Prostate gland (tissue), 2 donors: ENCODE measurements at regions not wholly inside any gene's neighbourhood (a gene's known extent, or its start where the extent isn't known, plus 50 kb on each side); places are given as distances from the start of the nearest gene placed in this dataset.
"Not testable (repeated sequence)": the region's sequence is repeated elsewhere in the genome, so short reads cannot be mapped to it uniquely, and the experiment has no call there.

Experiments
- DNase-seq: peaks from one replicate; pipeline ENCODE4 v3.0.0-alpha.2; 2019; ENCODE audit warnings: low spot score
- H3K27ac ChIP-seq, 2 donors: fragments of 200-600 bp; sonication (generic); 2 replicates each; pipeline ENCODE4 v1.5.1; 2017 to 2019
- H3K27me3 ChIP-seq: fragments of 200-600 bp; sonication (generic); replicated peaks from 2 replicates; pipeline ENCODE4 v1.5.1; 2019; ENCODE audit not compliant: insufficient read depth
- H3K36me3 ChIP-seq, 2 donors: fragments of 200-600 bp; sonication (generic); 1 replicate in 1 of 2; 2 replicates in 1 of 2; pipeline versions ENCODE4 v1.5.1 to v1.8.1; 2017 to 2019
- H3K4me1 ChIP-seq: fragments of 200-600 bp; sonication (generic); replicated peaks from 2 replicates; pipeline ENCODE4 v1.5.1; 2019
- H3K4me3 ChIP-seq, 2 donors: fragments of 200-600 bp; sonication (generic); 2 replicates each; pipeline ENCODE4 v1.5.1; 2017 to 2019
- H3K9me3 ChIP-seq: fragments of 200-600 bp; sonication (generic); 2 replicates; pipeline ENCODE4 v1.5.1; 2017
- POLR2A ChIP-seq: fragments of 450-650 bp; IDR thresholded peaks from one replicate; pipeline ENCODE4 v1.6.1; 2016; ENCODE audit warnings: antibody characterized with exemption, mild to moderate bottlenecking
- POLR2AphosphoS5 ChIP-seq: sonication (generic); formaldehyde crosslinking; IDR thresholded peaks from one replicate; pipeline ENCODE4 v1.6.1; 2017; ENCODE audit warnings: antibody characterized with exemption
- WGBS: methylation state at CpG from one replicate; pipeline ENCODE4 v1.1.5; 2018; 5-methylcytosine and 5-hydroxymethylcytosine counted together
- intact Hi-C: fragments of 100-400 bp; cut with DNase I; formaldehyde crosslinking; loops from one replicate; pipeline ENCODE4 v1.14.2; 2022
- TF ChIP-seq, protein P1 (sequence below), 4 experiments: fragments of 200-600 bp in 2 of 4; fragments of 450-650 bp in 2 of 4; sonication (generic) in 2 of 4; IDR thresholded peaks; 1 replicate in 3 of 4; 2 replicates in 1 of 4; pipeline ENCODE4 v1.5.1; 2016 to 2019; ENCODE audit warnings: antibody characterized with exemption in 4 of 4, mild to moderate bottlenecking in 2 of 4, moderate library complexity in 2 of 4

- Histone ChIP-seq H3K36me3 (no peaks in the 10 kb centered on the region), H3K4me3 (no peak overlapping the region), H3K9me3 (no peaks in the 10 kb centered on the region), H3K27ac (no peak overlapping the region), H3K4me1 (no peaks in the 10 kb centered on the region), H3K27me3 (no peaks in the 10 kb centered on the region)
- WGBS = 78% methylated on average over 6 of the region's 6 CpGs
- no peak for TF ChIP-seq POLR2AphosphoS5
- TF ChIP-seq, protein P1, sequence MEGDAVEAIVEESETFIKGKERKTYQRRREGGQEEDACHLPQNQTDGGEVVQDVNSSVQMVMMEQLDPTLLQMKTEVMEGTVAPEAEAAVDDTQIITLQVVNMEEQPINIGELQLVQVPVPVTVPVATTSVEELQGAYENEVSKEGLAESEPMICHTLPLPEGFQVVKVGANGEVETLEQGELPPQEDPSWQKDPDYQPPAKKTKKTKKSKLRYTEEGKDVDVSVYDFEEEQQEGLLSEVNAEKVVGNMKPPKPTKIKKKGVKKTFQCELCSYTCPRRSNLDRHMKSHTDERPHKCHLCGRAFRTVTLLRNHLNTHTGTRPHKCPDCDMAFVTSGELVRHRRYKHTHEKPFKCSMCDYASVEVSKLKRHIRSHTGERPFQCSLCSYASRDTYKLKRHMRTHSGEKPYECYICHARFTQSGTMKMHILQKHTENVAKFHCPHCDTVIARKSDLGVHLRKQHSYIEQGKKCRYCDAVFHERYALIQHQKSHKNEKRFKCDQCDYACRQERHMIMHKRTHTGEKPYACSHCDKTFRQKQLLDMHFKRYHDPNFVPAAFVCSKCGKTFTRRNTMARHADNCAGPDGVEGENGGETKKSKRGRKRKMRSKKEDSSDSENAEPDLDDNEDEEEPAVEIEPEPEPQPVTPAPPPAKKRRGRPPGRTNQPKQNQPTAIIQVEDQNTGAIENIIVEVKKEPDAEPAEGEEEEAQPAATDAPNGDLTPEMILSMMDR (IDR thresholded peaks at IDR 0.05) = no peak
- TF ChIP-seq POLR2A = no peak
- no peak for DNase-seq
- intact Hi-C loops = no loop called here
Observed at GRCh38 chr1:38648417-38648816, 211.2 kb downstream of the RRAGC start.

DNA sequence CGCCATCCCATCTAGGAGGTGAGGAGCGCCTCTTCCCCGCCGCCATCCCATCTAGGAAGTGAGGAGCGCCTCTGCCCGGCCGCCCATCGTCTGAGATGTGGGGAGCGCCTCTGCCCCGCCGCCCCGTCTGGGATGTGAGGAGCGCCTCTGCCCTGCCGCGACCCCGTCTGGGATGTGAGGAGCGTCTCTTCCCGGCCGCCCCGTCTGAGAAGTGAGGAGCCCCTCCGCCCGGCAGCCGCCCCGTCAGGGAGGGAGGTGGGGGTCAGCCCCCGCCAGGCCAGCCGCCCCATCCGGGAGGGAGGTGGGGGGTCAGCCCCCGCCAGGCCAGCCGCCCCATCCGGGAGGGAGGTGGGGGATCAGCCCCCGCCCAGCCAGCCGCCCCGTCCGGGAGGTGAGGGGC is 212.2 kb downstream of the RRAGC start:
- intact Hi-C loops, H3K9me3 ChIP-seq, DNase-seq, H3K27me3 ChIP-seq, H3K4me3 ChIP-seq, H3K4me1 ChIP-seq, H3K36me3 ChIP-seq, H3K27ac ChIP-seq: not testable (repeated sequence)
- 92% methylated on average over 22 of the region's 34 CpGs for WGBS

DNA sequence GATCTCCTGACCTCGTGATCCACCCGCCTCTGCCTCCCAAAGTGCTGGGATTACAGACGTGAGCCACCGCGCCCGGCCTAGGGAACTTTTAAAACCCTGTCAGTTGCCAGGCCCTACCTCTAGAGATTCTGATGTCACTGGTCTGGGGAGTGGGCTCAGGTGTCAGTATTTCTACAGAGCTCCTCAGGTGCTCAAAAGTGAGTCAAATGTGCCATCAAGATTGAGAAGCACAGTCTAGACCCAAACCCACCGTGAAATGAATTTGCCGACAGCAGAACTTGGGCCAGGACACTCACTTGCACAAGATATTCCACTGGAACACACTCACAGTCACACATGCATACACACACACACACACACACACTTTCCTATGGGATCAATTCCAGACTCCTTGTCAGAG is 215.5 kb downstream of the RRAGC start:
- intact Hi-C loops = no loop called here
- Histone ChIP-seq H3K4me3 (no peak overlapping the region), H3K4me1 (no peaks in the 10 kb centered on the region), H3K9me3 (no peaks in the 10 kb centered on the region), H3K36me3 (no peaks in the 10 kb centered on the region), H3K27me3 (no peaks in the 10 kb centered on the region), H3K27ac (no peak overlapping the region)
- no peak for TF ChIP-seq POLR2A
- TF ChIP-seq, protein P1 (IDR thresholded peaks at IDR 0.05) = no peak
- no peak for TF ChIP-seq POLR2AphosphoS5
- 97% methylated on average over 8 of the region's 8 CpGs for WGBS
- DNase-seq = no peak

GRCh38 chr1:38641661-38642060 is 217.9 kb downstream of the RRAGC start:
- Histone ChIP-seq H3K9me3 (no peaks in the 10 kb centered on the region), H3K27me3 (no peaks in the 10 kb centered on the region), H3K36me3 (no peaks in the 10 kb centered on the region), H3K4me1 (no peaks in the 10 kb centered on the region), H3K27ac (no peak overlapping the region), H3K4me3 (no peak overlapping the region)
- DNase-seq = no peak
- intact Hi-C loops = no loop called here
- WGBS = 90% methylated on average over 7 of the region's 7 CpGs
- TF ChIP-seq, protein P1 (IDR thresholded peaks at IDR 0.05) = no peak
- TF ChIP-seq POLR2A (no peak), POLR2AphosphoS5 (no peak)

DNA sequence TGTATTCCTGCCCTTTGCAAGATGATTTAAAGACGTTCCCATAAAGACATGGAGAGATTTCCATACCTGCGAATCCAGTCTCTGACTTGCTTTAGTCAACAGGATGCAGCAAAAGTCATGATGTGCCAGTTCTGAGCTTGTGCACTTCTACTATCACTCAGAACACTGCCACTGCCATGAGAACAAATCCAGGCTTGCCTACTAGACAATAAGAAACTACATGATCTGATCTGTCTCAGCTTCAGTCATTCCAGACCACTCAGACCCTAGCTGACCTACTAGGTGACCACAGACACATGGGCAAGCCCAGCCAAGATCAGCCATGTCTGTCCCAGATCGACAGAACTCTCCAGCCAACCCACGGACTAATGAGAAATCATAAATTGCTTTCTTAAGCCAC is 219.2 kb downstream of the RRAGC start:
- Histone ChIP-seq H3K27ac (no peak overlapping the region), H3K36me3 (no peaks in the 10 kb centered on the region), H3K4me1 (no peaks in the 10 kb centered on the region), H3K9me3 (no peaks in the 10 kb centered on the region), H3K27me3 (no peaks in the 10 kb centered on the region), H3K4me3 (no peak overlapping the region)
- 56% methylated on average over 4 of the region's 4 CpGs for WGBS
- TF ChIP-seq, protein P1 (IDR thresholded peaks at IDR 0.05) = no peak
- TF ChIP-seq POLR2A (no peak), POLR2AphosphoS5 (no peak)
- DNase-seq = no peak
- intact Hi-C loops = no loop called here
